Keratinocyte (primary cell): ENCODE measurements at regions not wholly inside any gene's neighbourhood (a gene's known extent, or its start where the extent isn't known, plus 50 kb on each side); places are given as distances from the start of the nearest gene placed in this dataset.

Experiments
- DNase-seq: peaks from one replicate; pipeline ENCODE4 v3.0.0-alpha.2; 2011; ENCODE audit warnings: low read depth, missing footprints, low spot score
- FAIRE-seq: peaks from 2 replicates; lab custom pipeline; 2011; peaks lifted over from hg19 to GRCh38; lab: Jason Lieb, UNC
- H2AFZ ChIP-seq: 2 replicates; pipeline ENCODE4 v1.6.0; 2012; ENCODE audit warnings: low read length, control low read depth, inconsistent platforms; ENCODE audit not compliant: control insufficient read depth
- H3K27ac ChIP-seq: 2 replicates; pipeline ENCODE4 v1.5.1; 2011; ENCODE audit warnings: low read length; ENCODE audit not compliant: control insufficient read depth, insufficient read depth
- H3K27me3 ChIP-seq: 3 replicates; pipeline ENCODE4 v1.6.0; 2011; ENCODE audit warnings: low read length; ENCODE audit not compliant: control insufficient read depth, insufficient read depth; ENCODE audit errors: extremely low read depth
- H3K36me3 ChIP-seq, 2 experiments: 2 replicates in 1 of 2; 3 replicates in 1 of 2; pipeline ENCODE4 v1.5.1; 2011; ENCODE audit warnings: low read length in 2 of 2, mild to moderate bottlenecking in 1 of 2; ENCODE audit not compliant: control insufficient read depth in 2 of 2, insufficient read depth in 2 of 2; ENCODE audit errors: extremely low read depth in 1 of 2
- H3K4me1 ChIP-seq: 3 replicates; pipeline ENCODE4 v1.5.1; 2011; ENCODE audit warnings: low read length; ENCODE audit not compliant: control insufficient read depth, insufficient read depth; ENCODE audit errors: extremely low read depth
- H3K4me2 ChIP-seq: 3 replicates; pipeline ENCODE4 v1.6.0; 2011; ENCODE audit warnings: low read depth, low read length; ENCODE audit not compliant: control insufficient read depth, insufficient read depth; ENCODE audit errors: extremely low read depth
- H3K4me3 ChIP-seq, 3 experiments: fragments of 200-600 bp in 1 of 3; sonication (generic) in 1 of 3; 2 replicates in 2 of 3; 3 replicates in 1 of 3; pipeline ENCODE4 v1.5.1; 2011 to 2016; ENCODE audit warnings: low read length in 3 of 3, mild to moderate bottlenecking in 3 of 3, control low read depth in 2 of 3, inconsistent platforms in 1 of 3, low read depth in 1 of 3, mixed read lengths in 1 of 3, mixed run types in 1 of 3, moderate library complexity in 1 of 3; ENCODE audit not compliant: control insufficient read depth in 2 of 3, insufficient read depth in 2 of 3; ENCODE audit errors: extremely low read depth in 1 of 3
- H3K79me2 ChIP-seq: 2 replicates; pipeline ENCODE4 v1.6.0; 2012; ENCODE audit warnings: low read length; ENCODE audit not compliant: control insufficient read depth, insufficient read depth
- H3K9ac ChIP-seq: 3 replicates; pipeline ENCODE4 v1.6.0; 2011; ENCODE audit warnings: low read length; ENCODE audit not compliant: control insufficient read depth, insufficient read depth; ENCODE audit errors: extremely low read depth
- H3K9me1 ChIP-seq: 3 replicates; pipeline ENCODE4 v1.6.0; 2011; ENCODE audit warnings: low read length; ENCODE audit not compliant: control insufficient read depth, insufficient read depth; ENCODE audit errors: extremely low read depth
- H3K9me3 ChIP-seq: 2 replicates; pipeline ENCODE4 v1.5.1; 2012; ENCODE audit warnings: low read depth, low read length; ENCODE audit not compliant: control insufficient read depth
- H4K20me1 ChIP-seq: 3 replicates; pipeline ENCODE4 v1.6.0; 2011; ENCODE audit warnings: low read length; ENCODE audit not compliant: control insufficient read depth, insufficient read depth; ENCODE audit errors: extremely low read depth
- EZH2 ChIP-seq: IDR thresholded peaks from one replicate; pipeline ENCODE4 v1.6.1; 2012; ENCODE audit warnings: inconsistent platforms, mild to moderate bottlenecking, low read length, moderate library complexity
- dilution Hi-C: fragments of 300-500 bp; cut with MboI; formaldehyde crosslinking; loops from one replicate; pipeline ENCODE4 v1.7.0; 2020; ENCODE audit warnings: low sequenced_read_pairs; ENCODE audit not compliant: extremely low pct_ligation_motif_present
- TF ChIP-seq, protein P1 (sequence below), 3 experiments: IDR thresholded peaks in 1 of 3; conservative IDR thresholded peaks in 1 of 3; optimal IDR thresholded peaks in 1 of 3; 2 replicates in 2 of 3; 3 replicates in 1 of 3; pipeline versions ENCODE3 to v1.5.1; 2011; ENCODE audit warnings: low read length in 3 of 3, mild to moderate bottlenecking in 3 of 3, moderate library complexity in 2 of 3, control low read depth in 1 of 3, inconsistent platforms in 1 of 3; ENCODE audit not compliant: insufficient read depth in 2 of 3; ENCODE audit errors: extremely low read depth in 1 of 3

DNA sequence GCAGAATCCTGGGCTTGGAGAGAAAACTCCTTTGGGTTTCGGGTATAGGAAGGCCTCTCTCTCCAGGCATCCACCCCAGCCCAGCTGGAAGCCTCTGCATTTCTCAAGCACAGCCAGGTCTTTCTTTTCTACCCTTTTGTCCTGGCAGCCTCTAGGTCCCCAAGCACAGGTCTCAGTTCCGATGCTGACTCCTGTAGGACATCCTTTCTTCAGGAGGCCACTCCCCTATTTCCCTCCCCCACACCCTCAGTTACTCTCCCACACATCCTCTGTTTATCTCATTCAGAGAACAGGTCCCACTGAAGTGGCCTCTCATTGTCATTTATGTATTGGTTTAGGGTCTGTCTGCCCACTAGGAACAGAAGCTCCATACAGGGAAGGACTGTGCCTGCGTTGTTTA lies 352.6 kb downstream of the VRK1 start:
- FAIRE-seq (no peak), DNase-seq (no peak)
- H3K79me2 ChIP-seq: no peaks in the 10 kb centered on the region
- H3K4me1 ChIP-seq: no peaks in the 10 kb centered on the region
- H2AFZ ChIP-seq: no peak overlapping the region
- H4K20me1 ChIP-seq: no peaks in the 10 kb centered on the region
- H3K27ac ChIP-seq: no peak overlapping the region
- no peak overlapping the region for H3K4me2 ChIP-seq
- H3K9ac ChIP-seq: no peak overlapping the region
- H3K9me1 ChIP-seq: no peaks in the 10 kb centered on the region
- no peaks in the 10 kb centered on the region for H3K36me3 ChIP-seq
- no peak for TF ChIP-seq EZH2
- TF ChIP-seq, protein P1, sequence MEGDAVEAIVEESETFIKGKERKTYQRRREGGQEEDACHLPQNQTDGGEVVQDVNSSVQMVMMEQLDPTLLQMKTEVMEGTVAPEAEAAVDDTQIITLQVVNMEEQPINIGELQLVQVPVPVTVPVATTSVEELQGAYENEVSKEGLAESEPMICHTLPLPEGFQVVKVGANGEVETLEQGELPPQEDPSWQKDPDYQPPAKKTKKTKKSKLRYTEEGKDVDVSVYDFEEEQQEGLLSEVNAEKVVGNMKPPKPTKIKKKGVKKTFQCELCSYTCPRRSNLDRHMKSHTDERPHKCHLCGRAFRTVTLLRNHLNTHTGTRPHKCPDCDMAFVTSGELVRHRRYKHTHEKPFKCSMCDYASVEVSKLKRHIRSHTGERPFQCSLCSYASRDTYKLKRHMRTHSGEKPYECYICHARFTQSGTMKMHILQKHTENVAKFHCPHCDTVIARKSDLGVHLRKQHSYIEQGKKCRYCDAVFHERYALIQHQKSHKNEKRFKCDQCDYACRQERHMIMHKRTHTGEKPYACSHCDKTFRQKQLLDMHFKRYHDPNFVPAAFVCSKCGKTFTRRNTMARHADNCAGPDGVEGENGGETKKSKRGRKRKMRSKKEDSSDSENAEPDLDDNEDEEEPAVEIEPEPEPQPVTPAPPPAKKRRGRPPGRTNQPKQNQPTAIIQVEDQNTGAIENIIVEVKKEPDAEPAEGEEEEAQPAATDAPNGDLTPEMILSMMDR (optimal IDR thresholded peaks at IDR 0.05 in 1 of 3, IDR thresholded peaks at IDR 0.05 in 1 of 3, conservative IDR thresholded peaks at IDR 0.05 in 1 of 3; ENCODE audit: extremely low read depth in 1 of 3, insufficient read depth in 2 of 3, low read length in 3 of 3): no peak
- dilution Hi-C loops: no loop called here
- no peaks in the 10 kb centered on the region for H3K9me3 ChIP-seq
- H3K4me3 ChIP-seq: no peak overlapping the region
- H3K27me3 ChIP-seq: peaks cover 5% of the 10 kb centered on the region

DNA sequence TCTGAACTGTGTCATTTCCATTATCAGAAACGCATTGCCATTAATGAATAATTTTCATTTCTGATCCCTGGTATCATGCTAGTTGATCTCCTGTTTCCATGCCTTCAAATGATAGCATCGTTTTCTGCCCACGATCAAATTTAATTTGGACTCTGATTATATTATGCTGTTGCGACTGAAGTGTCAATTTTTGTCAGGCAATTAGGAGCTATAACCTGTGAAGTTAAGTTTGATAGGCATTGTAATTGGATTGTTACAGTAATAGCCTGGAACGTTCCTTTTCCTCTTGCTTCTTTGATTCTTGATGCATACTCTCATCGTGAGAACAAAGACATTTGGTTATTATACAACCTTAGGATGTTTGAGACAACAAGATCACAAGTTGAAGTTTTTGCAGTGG lies 356.3 kb downstream of the VRK1 start:
- H3K9ac ChIP-seq: no peak overlapping the region
- H3K9me3 ChIP-seq: no peaks in the 10 kb centered on the region
- dilution Hi-C loops: no loop called here
- no peaks in the 10 kb centered on the region for H3K79me2 ChIP-seq
- H2AFZ ChIP-seq: no peak overlapping the region
- no peaks in the 10 kb centered on the region for H4K20me1 ChIP-seq
- H3K27me3 ChIP-seq: peaks cover 5% of the 10 kb centered on the region
- no peak overlapping the region for H3K4me3 ChIP-seq
- H3K4me2 ChIP-seq: no peak overlapping the region
- H3K4me1 ChIP-seq: no peaks in the 10 kb centered on the region
- FAIRE-seq (no peak), DNase-seq (no peak)
- TF ChIP-seq, protein P1 (optimal IDR thresholded peaks at IDR 0.05 in 1 of 3, IDR thresholded peaks at IDR 0.05 in 1 of 3, conservative IDR thresholded peaks at IDR 0.05 in 1 of 3; ENCODE audit: extremely low read depth in 1 of 3, insufficient read depth in 2 of 3, low read length in 3 of 3): no peak
- no peak for TF ChIP-seq EZH2
- H3K36me3 ChIP-seq: no peaks in the 10 kb centered on the region
- H3K9me1 ChIP-seq: no peaks in the 10 kb centered on the region
- H3K27ac ChIP-seq: no peak overlapping the region
